ENCODE measurements at regions not wholly inside any gene's neighbourhood (a gene's known extent, or its start where the extent isn't known, plus 50 kb on each side); places are given as distances from the start of the nearest gene placed in this dataset.

DNA sequence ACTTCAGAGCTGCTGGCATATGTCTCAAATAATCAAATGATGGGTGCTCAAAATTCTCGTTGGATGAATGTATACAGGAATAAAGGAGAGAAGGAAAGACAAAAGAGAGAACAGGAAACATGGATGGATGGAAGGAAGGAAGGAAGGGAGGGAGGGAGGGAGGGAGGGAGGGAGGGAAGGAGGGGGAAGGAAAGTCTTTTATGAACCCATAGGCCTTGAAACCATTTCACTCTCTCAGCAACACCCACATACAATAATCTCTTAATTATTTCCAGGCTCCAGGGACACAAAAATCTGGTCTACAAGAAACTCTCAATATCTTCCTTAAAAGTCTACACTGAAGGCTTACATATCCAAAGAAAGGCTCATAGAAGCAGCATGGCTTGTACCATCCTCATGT lies 363.4 kb upstream of the TMPO start:
- DNase-seq: no peak

DNA sequence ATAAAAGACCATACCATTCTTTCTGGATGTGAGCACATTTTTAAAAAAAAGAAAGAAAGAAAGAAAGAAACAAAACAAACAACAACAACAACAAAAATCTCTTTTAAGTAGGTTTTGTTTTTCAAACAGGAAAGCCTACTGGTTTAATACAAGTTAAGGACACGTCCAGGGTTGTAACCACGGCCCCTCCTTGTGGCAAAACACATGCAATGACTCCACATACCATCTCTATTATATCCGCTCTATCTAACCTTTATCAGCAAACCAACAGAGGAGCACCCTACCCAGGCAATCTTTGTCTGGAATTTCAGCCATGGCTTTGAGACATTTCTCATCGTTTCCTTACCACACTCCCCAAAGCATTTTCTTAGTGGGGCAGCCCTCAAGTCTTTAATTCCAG lies 360.5 kb upstream of the TMPO start:
- DNase-seq: peak; percentile 64

- no peak for DNase-seq
Observed at GRCh38 chr12:98156697-98157096, 358.7 kb upstream of the TMPO start.

- no peak for DNase-seq
Observed at GRCh38 chr12:98162906-98163678, 352.3 kb upstream of the TMPO start.

DNA sequence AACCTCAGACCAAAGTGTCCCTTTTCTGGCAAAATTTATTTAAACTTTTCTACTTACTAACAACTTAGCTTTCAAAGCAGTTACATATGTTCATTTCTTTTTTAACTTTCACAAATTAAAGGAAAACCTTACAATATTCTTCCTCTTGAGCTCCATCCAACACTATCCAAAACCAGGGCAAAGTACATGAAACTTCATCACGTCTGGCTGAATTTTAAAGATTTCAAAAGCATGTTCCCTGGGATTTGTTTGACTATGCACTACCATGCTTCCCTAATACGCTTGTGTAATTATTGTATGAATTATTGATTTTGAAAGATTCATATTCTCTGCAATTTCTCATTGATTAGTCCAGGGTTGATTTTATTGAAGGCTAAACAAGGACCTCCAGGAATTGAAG lies 343.1 kb upstream of the TMPO start:
- no peak for DNase-seq

- no peak for DNase-seq
Observed at GRCh38 chr12:98172801-98173200, 342.6 kb upstream of the TMPO start.

- no peak for DNase-seq
Observed at GRCh38 chr12:98173773-98174427, 341.5 kb upstream of the TMPO start.

DNA sequence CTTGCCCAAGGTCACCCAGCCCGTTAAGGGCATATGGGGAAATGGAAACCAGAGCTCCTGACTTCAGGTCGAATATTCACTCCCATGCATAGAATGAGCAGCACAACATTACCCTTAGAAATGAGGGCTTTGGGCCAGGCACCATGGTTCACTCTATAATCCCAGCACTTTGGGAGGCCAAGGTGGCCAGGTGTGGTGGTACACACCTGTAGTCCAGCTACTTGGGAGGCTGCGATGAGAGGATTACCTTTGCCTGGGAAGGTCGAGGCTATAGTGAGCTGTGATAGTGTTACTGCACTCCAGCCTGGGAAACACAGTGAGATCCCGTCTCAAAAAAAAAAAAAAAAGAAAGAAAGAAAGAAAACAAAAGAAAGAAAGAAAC lies 341.0 kb upstream of the TMPO start:
- no peak for DNase-seq

GRCh38 chr12:98178126-98178525 lies 337.3 kb upstream of the TMPO start:
- no peak for DNase-seq

GRCh38 chr12:98179151-98179550 lies 336.2 kb upstream of the TMPO start:
- DNase-seq: no peak

- DNase-seq: no peak
Observed at GRCh38 chr12:98180603-98181002, 334.8 kb upstream of the TMPO start.

GRCh38 chr12:98182821-98183220 lies 332.6 kb upstream of the TMPO start:
- DNase-seq: no peak

DNA sequence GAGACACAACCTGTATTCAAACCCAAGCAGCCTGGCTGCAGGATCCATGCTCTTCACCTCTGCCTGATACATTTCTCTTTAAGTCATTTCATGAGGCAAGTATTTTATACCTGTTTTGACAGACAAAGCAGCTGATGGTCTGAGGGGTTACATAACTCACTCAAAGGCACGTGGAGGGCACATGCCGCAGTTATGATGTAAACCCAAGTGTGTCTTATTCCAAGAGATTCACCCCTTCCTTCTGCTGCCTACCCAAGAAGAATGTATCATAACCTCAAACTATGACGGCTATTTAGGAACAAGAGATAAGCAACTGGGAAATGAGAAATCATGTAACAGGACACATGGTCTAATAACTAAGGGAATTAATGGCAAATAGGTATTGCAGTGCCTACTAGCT lies 329.8 kb upstream of the TMPO start:
- DNase-seq: no peak

DNA sequence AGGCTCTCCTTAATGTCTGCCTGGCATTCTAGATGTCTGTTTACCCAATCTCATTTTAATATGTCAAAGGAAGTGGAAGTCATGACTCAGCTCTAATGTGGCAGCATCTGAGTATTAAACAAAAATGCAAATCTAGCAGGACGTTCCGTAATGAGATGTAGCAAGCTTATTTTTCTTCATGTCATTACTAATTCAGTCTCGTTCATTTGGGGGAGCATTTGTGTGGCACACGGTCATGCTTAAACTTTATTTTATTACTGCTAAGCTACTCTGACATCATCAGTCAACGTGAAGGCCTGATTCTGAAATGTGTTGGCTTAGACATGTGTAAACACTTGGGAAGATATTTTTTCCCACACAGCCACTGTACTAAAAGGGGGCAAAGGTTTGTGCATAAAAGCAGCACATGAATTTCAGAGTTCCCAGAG lies 326.7 kb upstream of the TMPO start:
- no peak for DNase-seq

DNA sequence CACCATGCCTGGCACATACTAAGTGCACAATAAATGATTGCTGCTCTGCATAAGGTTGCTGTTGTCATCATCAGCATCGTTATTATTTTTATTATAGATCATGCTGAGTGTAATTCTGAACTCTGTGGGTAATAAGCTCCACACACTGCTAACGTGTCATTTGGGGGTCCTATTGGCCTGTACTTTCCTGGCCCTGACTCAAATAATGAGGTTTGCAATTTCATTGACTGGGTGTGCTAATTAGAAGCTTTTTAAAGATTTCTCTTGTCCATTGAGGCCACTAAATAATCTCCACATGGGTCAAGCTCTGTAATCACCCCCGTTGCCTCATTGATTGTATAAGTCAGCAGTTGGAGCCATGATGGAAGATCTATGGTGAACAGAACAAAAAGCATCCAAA lies 320.8 kb upstream of the TMPO start:
- no peak for DNase-seq

DNA sequence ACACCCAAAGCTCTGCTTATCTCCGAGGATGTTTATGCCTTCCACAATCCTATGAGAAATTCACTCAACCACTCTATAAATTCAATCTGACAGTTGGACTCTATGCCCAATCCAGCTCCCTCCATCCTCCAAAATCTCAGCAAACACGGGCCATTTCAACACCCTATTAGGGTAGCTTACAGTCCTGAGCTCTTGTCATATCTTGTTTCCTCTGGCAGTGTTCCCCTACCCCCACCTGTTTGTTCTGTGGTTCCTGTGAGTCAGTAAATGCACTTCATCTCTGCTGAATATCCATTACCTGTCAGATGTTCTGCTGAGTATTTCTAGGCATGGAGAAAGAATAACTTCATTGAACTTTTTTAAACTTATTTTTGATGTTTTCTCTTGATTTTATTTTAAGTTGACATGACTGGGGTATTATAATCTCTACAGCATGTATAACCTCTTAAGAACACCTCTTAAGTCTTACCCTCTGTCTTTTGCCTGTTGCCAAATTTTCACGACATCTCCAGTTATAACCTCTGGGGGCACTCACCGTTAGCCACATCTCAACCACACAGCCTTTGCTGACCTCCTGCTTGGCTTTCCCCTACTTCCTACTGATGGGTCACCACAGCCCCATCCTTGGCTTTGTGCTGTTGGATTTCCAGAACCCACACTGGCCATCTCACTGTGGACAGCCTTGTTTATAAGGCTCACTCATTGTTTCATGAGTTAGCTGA lies 317.0 kb upstream of the TMPO start:
- DNase-seq: no peak

- DNase-seq: no peak
Observed at GRCh38 chr12:98208816-98209215, 306.6 kb upstream of the TMPO start.

- DNase-seq: no peak
Observed at GRCh38 chr12:98211909-98212695, 303.3 kb upstream of the TMPO start.

GRCh38 chr12:98213556-98213955 lies 301.8 kb upstream of the TMPO start:
- no peak for DNase-seq

GRCh38 chr12:98217257-98217656 lies 298.1 kb upstream of the TMPO start:
- DNase-seq: no peak

- no peak for DNase-seq
Observed at GRCh38 chr12:98220636-98221035, 294.8 kb upstream of the TMPO start.

- DNase-seq: no peak
Observed at GRCh38 chr12:98221243-98221808, 294.1 kb upstream of the TMPO start.

DNA sequence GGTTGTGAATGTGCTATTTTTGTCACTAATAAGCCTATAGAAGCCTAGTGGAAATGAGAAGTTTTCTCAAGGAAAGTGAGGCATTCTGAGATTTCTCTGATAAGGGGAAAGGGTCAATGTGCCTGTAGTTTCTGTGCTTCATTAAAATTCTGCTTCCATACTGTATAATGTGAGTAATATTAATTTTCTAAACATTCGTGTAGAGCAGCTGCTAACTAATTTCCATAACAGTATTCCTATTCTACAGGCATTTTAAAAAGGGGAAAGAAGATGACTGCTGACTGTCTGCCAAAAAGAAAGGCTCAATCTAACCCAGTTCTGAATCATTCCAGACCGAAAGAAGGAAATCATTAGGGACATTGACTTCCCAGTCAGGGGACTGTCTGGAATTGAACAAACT lies 293.3 kb upstream of the TMPO start:
- DNase-seq: no peak
